ENCODE measurements at regions not wholly inside any gene's neighbourhood (a gene's known extent, or its start where the extent isn't known, plus 50 kb on each side); places are given as distances from the start of the nearest gene placed in this dataset.
"Not testable (repeated sequence)": the region's sequence is repeated elsewhere in the genome, so short reads cannot be mapped to it uniquely, and the experiment has no call there.

DNA sequence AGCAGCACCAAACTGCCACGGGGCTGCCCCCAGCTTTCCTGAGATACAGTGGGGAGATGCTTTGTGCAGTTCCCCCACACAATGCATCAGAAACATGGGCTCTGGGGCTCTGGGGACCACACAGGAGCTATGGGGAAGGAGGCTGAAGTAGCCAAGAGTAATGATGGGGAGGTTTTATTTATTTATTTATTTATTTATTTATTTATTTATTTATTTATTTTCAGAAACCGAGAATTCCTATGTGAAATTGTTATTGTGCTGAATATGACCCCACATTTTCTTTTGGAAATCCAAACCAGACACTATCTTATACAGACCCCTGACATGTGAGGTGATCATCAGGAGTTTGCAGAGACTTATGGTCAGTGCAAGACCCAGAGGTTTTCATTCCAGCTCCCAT, 84.4 kb downstream of the MTNR1B start:
- no peaks in the 10 kb centered on the region for H3K36me3 ChIP-seq
- H3K9me3 ChIP-seq, result no peaks in the 10 kb centered on the region
- no peaks in the 10 kb centered on the region for H3K27me3 ChIP-seq
- no peaks in the 10 kb centered on the region for H3K4me1 ChIP-seq
- no peak for ATAC-seq
- TF ChIP-seq POLR2AphosphoS5 (IDR thresholded peaks at IDR 0.05), result no peak
- no peak for TF ChIP-seq EP300 (IDR thresholded peaks at IDR 0.05)
- no peak for TF ChIP-seq POLR2A (IDR thresholded peaks at IDR 0.05)
- TF ChIP-seq, protein P1, sequence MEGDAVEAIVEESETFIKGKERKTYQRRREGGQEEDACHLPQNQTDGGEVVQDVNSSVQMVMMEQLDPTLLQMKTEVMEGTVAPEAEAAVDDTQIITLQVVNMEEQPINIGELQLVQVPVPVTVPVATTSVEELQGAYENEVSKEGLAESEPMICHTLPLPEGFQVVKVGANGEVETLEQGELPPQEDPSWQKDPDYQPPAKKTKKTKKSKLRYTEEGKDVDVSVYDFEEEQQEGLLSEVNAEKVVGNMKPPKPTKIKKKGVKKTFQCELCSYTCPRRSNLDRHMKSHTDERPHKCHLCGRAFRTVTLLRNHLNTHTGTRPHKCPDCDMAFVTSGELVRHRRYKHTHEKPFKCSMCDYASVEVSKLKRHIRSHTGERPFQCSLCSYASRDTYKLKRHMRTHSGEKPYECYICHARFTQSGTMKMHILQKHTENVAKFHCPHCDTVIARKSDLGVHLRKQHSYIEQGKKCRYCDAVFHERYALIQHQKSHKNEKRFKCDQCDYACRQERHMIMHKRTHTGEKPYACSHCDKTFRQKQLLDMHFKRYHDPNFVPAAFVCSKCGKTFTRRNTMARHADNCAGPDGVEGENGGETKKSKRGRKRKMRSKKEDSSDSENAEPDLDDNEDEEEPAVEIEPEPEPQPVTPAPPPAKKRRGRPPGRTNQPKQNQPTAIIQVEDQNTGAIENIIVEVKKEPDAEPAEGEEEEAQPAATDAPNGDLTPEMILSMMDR (IDR thresholded peaks at IDR 0.05), result no peak
- 92 to 93% methylated on average over 2 of the region's 2 CpGs for WGBS, 2 donors (ENCODE audit: low coverage in 1 of 2)
- H3K27ac ChIP-seq, result no peak overlapping the region
- no peak overlapping the region for H3K4me3 ChIP-seq

DNA sequence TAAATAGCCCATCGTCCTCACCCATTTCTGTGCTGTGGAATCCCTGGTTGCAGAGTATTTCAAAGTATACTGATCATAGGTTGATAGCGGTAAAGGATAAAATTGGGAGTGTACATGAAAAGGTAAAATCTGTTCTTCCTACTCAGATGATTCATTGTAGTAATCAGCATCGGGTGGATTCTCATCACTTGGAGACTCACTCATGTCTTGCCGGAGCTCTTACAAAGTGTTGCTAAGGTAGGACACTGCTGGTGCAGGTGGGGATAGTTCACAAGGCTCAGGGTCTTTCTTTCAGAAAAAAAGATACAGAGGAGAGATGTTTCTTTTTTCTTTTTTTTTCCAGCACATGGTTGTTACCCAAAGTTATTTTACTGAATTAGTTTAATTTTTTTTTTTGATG, 84.8 kb downstream of the MTNR1B start:
- H3K4me3 ChIP-seq, result no peak overlapping the region
- no peaks in the 10 kb centered on the region for H3K27me3 ChIP-seq
- TF ChIP-seq POLR2A (IDR thresholded peaks at IDR 0.05) (no peak), POLR2AphosphoS5 (IDR thresholded peaks at IDR 0.05) (no peak), EP300 (IDR thresholded peaks at IDR 0.05) (no peak)
- TF ChIP-seq, protein P1 (IDR thresholded peaks at IDR 0.05), result no peak
- WGBS, 2 donors (ENCODE audit: low coverage in 1 of 2), result 72 to 94% methylated on average over 4 of the region's 4 CpGs
- no peak for ATAC-seq
- no peaks in the 10 kb centered on the region for H3K36me3 ChIP-seq
- H3K27ac ChIP-seq, result no peak overlapping the region
- no peaks in the 10 kb centered on the region for H3K4me1 ChIP-seq
- no peaks in the 10 kb centered on the region for H3K9me3 ChIP-seq

DNA sequence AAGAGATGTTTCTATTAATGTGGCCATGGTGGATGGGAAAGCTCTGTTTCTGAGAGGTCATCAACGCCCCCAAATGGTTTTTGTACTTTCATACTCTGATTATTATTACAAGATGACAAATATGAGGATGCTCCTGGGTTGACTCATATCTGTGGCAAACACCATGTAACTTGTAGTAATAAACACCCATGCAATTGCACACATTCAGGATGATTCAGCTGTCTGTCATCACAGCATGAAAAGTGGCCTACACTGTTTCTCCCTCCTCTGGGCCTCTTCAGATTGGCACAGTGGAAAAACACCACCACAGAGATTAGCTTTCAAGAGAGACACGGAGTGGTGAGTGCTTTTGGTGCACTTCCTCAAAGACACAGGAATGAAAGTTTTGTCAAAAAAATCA, 85.4 kb downstream of the MTNR1B start:
- no peak for ATAC-seq
- WGBS, 2 donors (ENCODE audit: low coverage in 1 of 2), result 47 to 59% methylated on average over 2 of the region's 2 CpGs

DNA sequence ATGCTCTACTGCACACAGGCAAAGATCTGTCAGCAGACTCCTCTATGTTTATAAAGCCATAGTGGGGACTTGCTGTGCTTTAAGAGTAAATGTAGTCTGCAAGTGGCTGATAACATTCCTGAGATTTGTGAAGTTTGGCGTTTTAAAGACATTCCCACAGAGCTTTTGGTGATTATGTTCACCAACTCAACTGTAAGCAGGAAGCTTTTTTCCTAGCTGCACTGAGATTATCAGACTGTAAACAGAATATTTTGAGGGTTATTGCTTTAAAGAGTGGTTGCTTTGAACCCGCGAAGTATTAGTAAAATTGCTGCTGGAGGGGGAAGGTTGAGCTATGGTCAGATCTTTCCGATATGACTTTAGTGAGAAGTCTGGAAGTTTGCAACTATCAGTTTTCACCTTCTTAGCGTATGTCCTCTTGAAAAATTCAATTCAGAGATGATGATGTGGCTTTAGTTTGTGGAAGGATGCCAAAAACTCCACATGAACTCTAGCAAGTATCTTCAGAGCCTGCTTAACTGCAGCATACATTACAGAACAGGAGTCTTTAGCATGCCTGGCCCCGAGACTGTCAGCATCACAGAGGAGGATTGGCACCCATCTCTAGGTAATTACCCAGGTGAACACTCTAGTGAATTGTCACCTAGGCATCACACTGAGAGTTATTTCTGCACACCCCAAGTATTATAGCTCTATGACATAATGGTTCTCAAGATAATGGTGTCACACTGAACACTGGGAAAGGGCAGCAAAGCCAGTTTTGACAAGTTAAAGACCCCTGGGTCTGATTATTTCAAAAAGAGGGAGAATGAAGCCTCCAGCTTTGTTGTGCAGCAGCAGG, 89.9 kb downstream of the MTNR1B start:
- 16 to 18% methylated on average over 4 to 5 of the region's 6 CpGs for WGBS, 2 donors (ENCODE audit: low coverage in 1 of 2)
- H3K36me3 ChIP-seq, result no peaks in the 10 kb centered on the region
- H3K9me3 ChIP-seq, result no peaks in the 10 kb centered on the region
- TF ChIP-seq POLR2AphosphoS5 (IDR thresholded peaks at IDR 0.05), result no peak
- TF ChIP-seq, protein P1 (IDR thresholded peaks at IDR 0.05), result no peak
- no peak for TF ChIP-seq EP300 (IDR thresholded peaks at IDR 0.05)
- TF ChIP-seq POLR2A (IDR thresholded peaks at IDR 0.05), result no peak
- H3K27me3 ChIP-seq, result no peaks in the 10 kb centered on the region
- ATAC-seq, result no peak
- H3K4me3 ChIP-seq, result no peak overlapping the region
- H3K27ac ChIP-seq, result no peak overlapping the region
- H3K4me1 ChIP-seq, result no peaks in the 10 kb centered on the region

More for the DNA sequence above, 85.4 kb downstream of the MTNR1B start:
- H3K27me3 ChIP-seq, result no peaks in the 10 kb centered on the region
- H3K27ac ChIP-seq, result no peak overlapping the region
- no peaks in the 10 kb centered on the region for H3K36me3 ChIP-seq
- no peak for TF ChIP-seq POLR2A (IDR thresholded peaks at IDR 0.05)
- no peak for TF ChIP-seq POLR2AphosphoS5 (IDR thresholded peaks at IDR 0.05)
- no peaks in the 10 kb centered on the region for H3K4me1 ChIP-seq
- H3K9me3 ChIP-seq, result no peaks in the 10 kb centered on the region
- H3K4me3 ChIP-seq, result no peak overlapping the region

DNA sequence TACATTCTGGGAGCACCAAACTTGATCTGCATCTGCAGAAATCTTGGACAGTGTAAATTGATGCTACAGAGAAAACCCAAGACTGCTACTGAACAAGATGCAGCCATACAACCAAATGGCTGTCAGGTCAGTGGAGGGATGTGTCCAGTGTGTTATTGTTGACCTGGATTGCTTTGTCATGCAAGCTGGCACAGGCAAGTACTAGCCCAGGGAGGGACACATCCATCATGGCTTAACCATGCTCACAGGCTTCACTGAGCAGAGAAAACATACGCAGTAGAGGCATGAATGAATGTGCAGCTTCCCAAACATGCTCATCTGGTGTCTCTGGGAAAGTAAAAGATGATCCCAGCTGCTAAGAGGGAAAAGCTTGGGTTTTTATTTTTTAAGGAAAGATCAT, 93.6 kb downstream of the MTNR1B start:
- Histone ChIP-seq H3K27me3 (no peaks in the 10 kb centered on the region), H3K4me3 (no peak overlapping the region), H3K27ac (no peak overlapping the region), H3K9me3 (no peaks in the 10 kb centered on the region), H3K36me3 (no peaks in the 10 kb centered on the region), H3K4me1 (no peaks in the 10 kb centered on the region)
- ATAC-seq, result no peak
- 91 to 100% methylated on average over 1 of the region's 1 CpG for WGBS, 2 donors (ENCODE audit: low coverage in 1 of 2)
- TF ChIP-seq EP300 (IDR thresholded peaks at IDR 0.05), result no peak
- TF ChIP-seq, protein P1 (IDR thresholded peaks at IDR 0.05), result no peak
- TF ChIP-seq POLR2A (IDR thresholded peaks at IDR 0.05), result no peak
- TF ChIP-seq POLR2AphosphoS5 (IDR thresholded peaks at IDR 0.05), result no peak

DNA sequence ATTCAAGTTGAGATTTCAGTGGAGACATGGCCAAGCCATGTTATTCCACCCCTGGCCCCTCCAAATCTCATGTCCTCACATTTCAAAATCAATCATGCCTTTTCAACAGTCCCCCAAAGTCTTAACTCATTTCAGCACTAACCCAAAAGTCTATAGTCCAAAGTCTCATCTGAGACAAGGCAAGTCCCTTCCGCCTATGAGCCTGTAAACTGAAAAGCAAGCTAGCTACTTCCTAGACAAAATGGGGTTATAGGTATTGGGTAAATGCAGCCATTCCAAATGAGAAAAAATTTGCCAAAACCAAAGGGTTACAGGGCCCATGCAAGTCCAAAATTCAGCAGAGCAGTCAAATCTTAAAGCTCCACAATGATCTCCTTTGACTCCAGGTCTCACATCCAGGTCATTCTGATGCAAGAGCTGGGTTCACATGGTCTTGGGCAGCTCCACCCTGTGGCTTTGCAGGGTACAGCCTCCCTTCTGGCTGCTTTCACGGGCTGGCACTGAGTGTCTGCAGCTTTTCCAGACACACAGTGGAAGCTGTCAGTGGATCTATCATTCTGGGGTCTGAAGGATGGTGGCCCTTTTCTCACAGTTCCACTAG, 95.7 kb downstream of the MTNR1B start:
- H3K9me3 ChIP-seq, H3K4me1 ChIP-seq, H3K36me3 ChIP-seq, H3K27me3 ChIP-seq, ATAC-seq, H3K4me3 ChIP-seq, H3K27ac ChIP-seq: not testable (repeated sequence)
- WGBS, 2 donors (ENCODE audit: low coverage in 1 of 2), result 100% methylated on average over 1 of the region's 2 CpGs

Measured in gastroesophageal sphincter (tissue), 4 donors.